Kidney (tissue), 13 donors: ENCODE measurements at regions not wholly inside any gene's neighbourhood (a gene's known extent, or its start where the extent isn't known, plus 50 kb on each side); places are given as distances from the start of the nearest gene placed in this dataset.

Source experiments
- DNase-seq, 5 donors: peaks; one replicate each; pipeline ENCODE4 v3.0.0-alpha.2; 2013 to 2020
- FAIRE-seq: peaks from 2 replicates; lab custom pipeline; 2012; peaks lifted over from hg19 to GRCh38; lab: Jason Lieb, UNC
- H3K27ac ChIP-seq, 2 donors: one replicate each; pipeline ENCODE4 v1.7.0; 2013; ENCODE audit warnings: low read depth in 2 of 2, low read length in 2 of 2, inconsistent platforms in 1 of 2
- H3K27me3 ChIP-seq: one replicate; pipeline ENCODE4 v1.7.1; 2013; ENCODE audit warnings: low read length, inconsistent platforms; ENCODE audit not compliant: control insufficient read depth, insufficient read depth
- H3K36me3 ChIP-seq, 3 donors: one replicate each; pipeline versions ENCODE4 v1.7.0 to v1.7.1; 2013; ENCODE audit warnings: low read length in 3 of 3, control low read depth in 1 of 3, inconsistent platforms in 1 of 3; ENCODE audit not compliant: insufficient read depth in 3 of 3, control insufficient read depth in 2 of 3
- H3K4me1 ChIP-seq, 3 donors: one replicate each; pipeline versions ENCODE4 v1.7.0 to v1.7.1; 2013; ENCODE audit warnings: low read length in 3 of 3, inconsistent platforms in 1 of 3, low read depth in 1 of 3; ENCODE audit not compliant: control insufficient read depth in 2 of 3, insufficient read depth in 2 of 3
- H3K4me3 ChIP-seq, 3 donors: one replicate each; pipeline versions ENCODE4 v1.7.0 to v1.8.1; 2013; ENCODE audit warnings: low read length in 3 of 3, control low read depth in 1 of 3, inconsistent platforms in 1 of 3
- H3K9ac ChIP-seq, 3 donors: one replicate each; pipeline versions ENCODE4 v1.7.0 to v1.7.1; 2013; ENCODE audit warnings: low read length in 3 of 3, control low read depth in 1 of 3, inconsistent platforms in 1 of 3
- H3K9me3 ChIP-seq, 3 donors: one replicate each; pipeline versions ENCODE4 v1.7.0 to v1.7.1; 2013; ENCODE audit warnings: low read length in 3 of 3, control low read depth in 1 of 3, inconsistent platforms in 1 of 3; ENCODE audit not compliant: control insufficient read depth in 2 of 3, insufficient read depth in 1 of 3
- intact Hi-C: fragments of 100-400 bp; cut with DNase I; formaldehyde crosslinking; loops from one replicate; pipeline ENCODE4 v1.11.1; 2022
- TF ChIP-seq, protein P1 (sequence below): IDR thresholded peaks from 3 replicates; pipeline ENCODE4 v1.5.1; 2012; ENCODE audit warnings: mild to moderate bottlenecking, moderate library complexity, borderline replicate concordance; ENCODE audit not compliant: insufficient read depth; ENCODE audit errors: extremely low read depth
- donor health status: control.
- donor health status: control.
- donor health status: control.
- donor health status: control.
- donor health status: control.
- donor health status: DM: yes; HTN: yes; CAD: no.
- donor health status: Normal renal cell carcinoma (clear cell type).

DNA sequence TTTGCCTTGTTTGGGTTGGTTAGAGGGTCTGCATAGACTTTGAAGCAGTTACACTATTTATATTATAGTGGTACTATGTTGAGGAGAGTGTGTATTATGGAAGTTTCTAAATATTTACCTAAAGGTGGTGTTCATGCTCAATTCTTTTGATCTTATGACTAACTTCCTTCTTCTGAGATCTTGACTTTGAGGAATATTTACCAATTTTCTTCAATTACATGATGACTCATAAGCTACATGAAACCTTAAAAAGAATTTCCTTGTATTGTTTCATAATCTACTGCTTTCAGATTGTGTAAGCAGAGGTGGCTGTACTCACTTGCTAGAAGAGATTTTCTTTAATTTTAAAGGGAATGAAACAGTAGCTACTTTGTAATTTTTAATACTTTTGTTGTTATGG lies 276.1 kb downstream of the TAF11L14 start:
- Histone ChIP-seq H3K4me3 (no peak overlapping the region), H3K27me3 (no peaks in the 10 kb centered on the region), H3K4me1 (no peaks in the 10 kb centered on the region), H3K9me3 (peaks cover 0 to 2% (median 0%) of the 10 kb centered on the region in 3 donors), H3K9ac (no peak overlapping the region), H3K36me3 (no peaks in the 10 kb centered on the region), H3K27ac (no peak overlapping the region)
- intact Hi-C loops: no loop called here
- TF ChIP-seq, protein P1, sequence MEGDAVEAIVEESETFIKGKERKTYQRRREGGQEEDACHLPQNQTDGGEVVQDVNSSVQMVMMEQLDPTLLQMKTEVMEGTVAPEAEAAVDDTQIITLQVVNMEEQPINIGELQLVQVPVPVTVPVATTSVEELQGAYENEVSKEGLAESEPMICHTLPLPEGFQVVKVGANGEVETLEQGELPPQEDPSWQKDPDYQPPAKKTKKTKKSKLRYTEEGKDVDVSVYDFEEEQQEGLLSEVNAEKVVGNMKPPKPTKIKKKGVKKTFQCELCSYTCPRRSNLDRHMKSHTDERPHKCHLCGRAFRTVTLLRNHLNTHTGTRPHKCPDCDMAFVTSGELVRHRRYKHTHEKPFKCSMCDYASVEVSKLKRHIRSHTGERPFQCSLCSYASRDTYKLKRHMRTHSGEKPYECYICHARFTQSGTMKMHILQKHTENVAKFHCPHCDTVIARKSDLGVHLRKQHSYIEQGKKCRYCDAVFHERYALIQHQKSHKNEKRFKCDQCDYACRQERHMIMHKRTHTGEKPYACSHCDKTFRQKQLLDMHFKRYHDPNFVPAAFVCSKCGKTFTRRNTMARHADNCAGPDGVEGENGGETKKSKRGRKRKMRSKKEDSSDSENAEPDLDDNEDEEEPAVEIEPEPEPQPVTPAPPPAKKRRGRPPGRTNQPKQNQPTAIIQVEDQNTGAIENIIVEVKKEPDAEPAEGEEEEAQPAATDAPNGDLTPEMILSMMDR: no peak
- FAIRE-seq (no peak), DNase-seq (no peak)

DNA sequence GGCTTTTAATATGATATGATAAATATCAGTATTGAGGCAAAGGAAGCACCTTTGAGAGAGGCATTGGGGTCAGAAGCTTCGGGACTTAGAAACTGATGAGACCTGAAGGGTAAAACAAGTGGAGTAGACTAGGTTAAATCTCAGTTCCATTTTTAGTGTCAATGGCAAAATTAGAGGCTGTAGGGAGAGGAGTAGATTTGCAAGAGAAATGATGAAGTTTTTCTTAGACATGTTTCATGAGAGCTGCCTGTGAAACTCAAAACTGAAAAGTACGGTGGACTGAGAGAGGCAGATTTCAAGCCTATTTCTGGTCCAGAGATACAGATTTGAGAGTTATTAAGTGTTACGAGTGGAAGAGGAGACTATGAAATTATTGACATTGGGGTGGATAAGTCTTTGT lies 278.5 kb downstream of the TAF11L14 start:
- no peak overlapping the region for H3K27ac ChIP-seq
- no peaks in the 10 kb centered on the region for H3K36me3 ChIP-seq
- no peaks in the 10 kb centered on the region for H3K9me3 ChIP-seq
- DNase-seq: no peak
- TF ChIP-seq, protein P1: no peak
- no peak overlapping the region for H3K9ac ChIP-seq
- FAIRE-seq: no peak
- no peaks in the 10 kb centered on the region for H3K4me1 ChIP-seq
- H3K27me3 ChIP-seq: no peaks in the 10 kb centered on the region
- intact Hi-C loops: no loop called here
- H3K4me3 ChIP-seq: no peak overlapping the region

DNA sequence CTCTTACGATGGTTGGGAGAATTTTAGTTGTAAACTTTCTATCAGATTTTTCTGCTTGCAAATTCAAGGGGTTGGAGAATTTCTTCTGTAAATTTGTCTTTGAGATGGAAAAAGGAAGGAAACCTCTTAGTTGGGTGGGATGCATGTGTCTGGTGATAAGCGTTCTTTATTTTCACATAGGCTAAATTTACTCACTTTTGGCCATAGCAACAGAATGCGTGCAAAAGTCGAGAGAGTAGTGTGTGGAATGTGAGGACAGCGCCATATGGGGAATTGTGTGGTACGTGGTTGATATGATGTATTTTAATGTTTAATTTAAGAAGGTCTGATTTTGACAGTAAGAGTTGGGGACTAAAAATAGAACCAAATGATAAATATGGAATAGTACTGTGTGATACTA lies 282.2 kb downstream of the TAF11L14 start:
- Histone ChIP-seq H3K4me3 (no peak overlapping the region), H3K27me3 (no peaks in the 10 kb centered on the region), H3K4me1 (no peaks in the 10 kb centered on the region), H3K36me3 (no peaks in the 10 kb centered on the region), H3K9ac (no peak overlapping the region), H3K9me3 (no peaks in the 10 kb centered on the region), H3K27ac (no peak overlapping the region)
- TF ChIP-seq, protein P1: no peak
- intact Hi-C loops: no loop called here
- FAIRE-seq (no peak), DNase-seq (no peak)

DNA sequence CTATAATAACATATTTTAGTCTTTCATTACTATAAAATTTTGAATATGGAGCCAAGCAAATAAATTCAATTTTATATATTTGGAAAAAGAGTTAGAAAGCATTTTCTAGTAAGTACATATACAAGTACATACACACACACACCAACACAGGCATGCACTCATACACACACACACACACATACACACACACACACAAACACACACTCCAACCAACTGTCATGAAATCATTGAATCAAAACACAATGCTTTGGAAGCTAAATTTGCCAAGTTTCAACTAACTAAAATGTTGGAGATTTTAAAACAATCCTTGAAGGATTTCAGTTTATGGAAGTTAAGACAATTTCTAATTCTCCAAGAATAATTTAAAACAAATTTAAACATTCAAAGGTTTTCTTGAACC lies 283.2 kb downstream of the TAF11L14 start:
- intact Hi-C loops: no loop called here
- no peak for DNase-seq
- H3K4me3 ChIP-seq: no peak overlapping the region
- no peak overlapping the region for H3K27ac ChIP-seq
- FAIRE-seq: no peak
- H3K36me3 ChIP-seq: no peaks in the 10 kb centered on the region
- H3K9me3 ChIP-seq: no peaks in the 10 kb centered on the region
- no peaks in the 10 kb centered on the region for H3K27me3 ChIP-seq
- H3K4me1 ChIP-seq: no peaks in the 10 kb centered on the region
- no peak overlapping the region for H3K9ac ChIP-seq
- TF ChIP-seq, protein P1: no peak
